ENCODE measurements at regions not wholly inside any gene's neighbourhood (a gene's known extent, or its start where the extent isn't known, plus 50 kb on each side); places are given as distances from the start of the nearest gene placed in this dataset.

- no peak for DNase-seq
Observed at GRCh38 chr2:163456953-163457743, 278.7 kb downstream of the FIGN start.

- DNase-seq: no peak
Observed at GRCh38 chr2:163455815-163456214, 280.0 kb downstream of the FIGN start.

GRCh38 chr2:163453920-163454319 is 281.9 kb downstream of the FIGN start:
- no peak for DNase-seq

- DNase-seq: no peak
Observed at GRCh38 chr2:163441603-163442002, 294.2 kb downstream of the FIGN start.

GRCh38 chr2:163436963-163437362 is 298.8 kb downstream of the FIGN start:
- DNase-seq: no peak

GRCh38 chr2:163428187-163428586 is 307.6 kb downstream of the FIGN start:
- no peak for DNase-seq

GRCh38 chr2:163420604-163421003 is 315.2 kb downstream of the FIGN start:
- DNase-seq: no peak

- DNase-seq: no peak
Observed at GRCh38 chr2:163419000-163419830, 316.6 kb downstream of the FIGN start.

- DNase-seq: no peak
Observed at GRCh38 chr2:163417596-163418337, 318.0 kb downstream of the FIGN start.

GRCh38 chr2:163414121-163414520 is 321.7 kb downstream of the FIGN start:
- DNase-seq: no peak

- peak; percentile 27 for DNase-seq
Observed at GRCh38 chr2:163407296-163407695, 328.5 kb downstream of the FIGN start.

GRCh38 chr2:163405298-163405697 is 330.5 kb downstream of the FIGN start:
- DNase-seq: no peak

- no peak for DNase-seq
Observed at GRCh38 chr2:163401481-163401880, 334.3 kb downstream of the FIGN start.

GRCh38 chr2:163397451-163397850 is 338.4 kb downstream of the FIGN start:
- DNase-seq: no peak

GRCh38 chr2:163395602-163396001 is 340.2 kb downstream of the FIGN start:
- no peak for DNase-seq

GRCh38 chr2:163389838-163390237 is 346.0 kb downstream of the FIGN start:
- DNase-seq: no peak

- no peak for DNase-seq
Observed at GRCh38 chr2:163375472-163375871, 360.3 kb downstream of the FIGN start.

GRCh38 chr2:163375070-163375469 is 360.7 kb downstream of the FIGN start:
- DNase-seq: no peak

GRCh38 chr2:163374282-163374681 is 361.5 kb downstream of the FIGN start:
- DNase-seq: no peak

- no peak for DNase-seq
Observed at GRCh38 chr2:163373496-163373895, 362.3 kb downstream of the FIGN start.

- DNase-seq: no peak
Observed at GRCh38 chr2:163370169-163370886, 365.5 kb downstream of the FIGN start.

GRCh38 chr2:163369111-163369510 is 366.7 kb downstream of the FIGN start:
- DNase-seq: no peak

- no peak for DNase-seq
Observed at GRCh38 chr2:163368655-163369054, 367.2 kb downstream of the FIGN start.

All from NCI-H526 treated with DMSO at 0.1 percent for 48 hours (cell line).